Activated CD8-positive, alpha-beta memory T cell treated with anti-CD3 and anti-CD28 coated beads for 1 hour (primary cell): ENCODE measurements at regions not wholly inside any gene's neighbourhood (a gene's known extent, or its start where the extent isn't known, plus 50 kb on each side); places are given as distances from the start of the nearest gene placed in this dataset.

Experiments
- DNase-seq, 2 donors: peaks; one replicate each; pipeline ENCODE4 v3.0.0-alpha.2; 2020; ENCODE audit warnings: low read depth in 1 of 2; ENCODE audit errors: extremely low read depth in 1 of 2

- no peak for DNase-seq
These were observed 84.1 kb upstream of the LINGO1 start for GRCh38 chr15:77716632-77717332.

DNA sequence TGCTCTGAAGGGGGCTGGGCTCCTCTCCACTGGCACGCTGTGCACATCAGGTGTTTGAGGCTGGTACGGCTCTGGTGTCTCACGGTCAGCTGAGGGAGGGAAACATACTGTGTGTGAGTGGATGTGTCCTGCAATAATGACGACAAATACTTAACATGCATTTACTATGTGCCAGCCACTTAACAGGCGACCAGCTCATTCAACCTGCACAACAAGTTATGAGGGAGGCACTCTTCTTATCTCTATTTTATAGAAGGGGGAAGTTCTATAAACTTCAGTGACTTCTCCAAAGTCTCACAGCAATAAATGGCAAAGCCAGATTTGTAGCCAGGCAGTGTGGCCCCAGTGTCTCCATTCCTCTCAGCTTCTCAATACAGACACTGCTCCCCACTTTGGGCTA is 83.1 kb upstream of the LINGO1 start:
- DNase-seq: no peak

- no peak for DNase-seq
These were observed 82.3 kb upstream of the LINGO1 start for GRCh38 chr15:77715051-77715450.

DNA sequence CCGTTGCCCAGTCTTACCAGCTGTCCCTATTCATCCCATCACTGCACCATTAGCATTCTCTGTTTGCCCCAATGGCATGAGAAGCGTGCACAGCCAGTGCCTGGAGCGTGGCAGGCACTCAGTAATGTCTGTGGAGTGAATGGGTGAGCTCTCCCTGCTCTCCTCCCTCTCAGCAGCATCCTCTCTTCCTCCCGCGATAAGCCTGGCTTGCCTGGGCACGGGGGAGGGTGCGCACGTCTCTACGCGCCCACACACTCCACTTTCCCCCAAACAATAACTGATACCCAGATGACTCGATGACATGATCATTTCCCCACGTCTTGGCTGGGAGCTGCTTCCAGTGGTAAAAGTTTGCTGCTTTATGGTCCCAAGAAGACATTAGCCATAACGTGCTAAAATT is 81.8 kb upstream of the LINGO1 start:
- DNase-seq: no peak

- DNase-seq: no peak
These were observed 81.3 kb upstream of the LINGO1 start for GRCh38 chr15:77714023-77714422.

GRCh38 chr15:77713281-77713680 is 80.6 kb upstream of the LINGO1 start:
- no peak for DNase-seq

GRCh38 chr15:77712438-77712837 is 79.7 kb upstream of the LINGO1 start:
- DNase-seq: no peak

GRCh38 chr15:77710637-77711036 is 77.9 kb upstream of the LINGO1 start:
- DNase-seq: no peak

- no peak for DNase-seq
These were observed 77.5 kb upstream of the LINGO1 start for GRCh38 chr15:77710206-77710605.

GRCh38 chr15:77709135-77709886 is 76.6 kb upstream of the LINGO1 start:
- DNase-seq: no peak

GRCh38 chr15:77706482-77707244 is 74.0 kb upstream of the LINGO1 start:
- DNase-seq: no peak

- no peak for DNase-seq
These were observed 69.7 kb upstream of the LINGO1 start for GRCh38 chr15:77702211-77702957.

- no peak for DNase-seq
These were observed 65.8 kb upstream of the LINGO1 start for GRCh38 chr15:77698481-77698880.

DNA sequence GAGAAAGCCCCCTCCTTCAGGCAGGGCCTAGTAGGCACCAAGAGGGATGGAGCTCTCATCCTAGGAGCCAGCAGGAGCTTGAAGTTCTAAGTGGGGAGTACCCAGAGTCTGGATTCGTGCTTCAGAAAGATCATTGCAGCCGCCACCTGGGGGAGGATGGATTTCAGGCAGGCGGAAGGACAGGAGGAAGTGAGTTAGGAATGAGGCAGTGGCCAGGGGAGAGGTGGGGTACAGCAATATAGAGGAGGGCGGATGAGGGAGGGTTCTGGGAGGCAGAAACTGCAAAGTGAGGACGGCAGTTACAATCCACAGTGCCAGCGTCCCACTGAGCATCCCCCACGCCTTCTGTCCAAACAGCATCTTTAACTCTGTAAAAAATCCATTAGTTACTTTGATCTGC is 65.2 kb upstream of the LINGO1 start:
- no peak for DNase-seq

- DNase-seq: no peak
These were observed 64.2 kb upstream of the LINGO1 start for GRCh38 chr15:77696871-77697270.

GRCh38 chr15:77695961-77696582 is 63.4 kb upstream of the LINGO1 start:
- no peak for DNase-seq

- DNase-seq: no peak
These were observed 62.8 kb upstream of the LINGO1 start for GRCh38 chr15:77695548-77695947.

DNA sequence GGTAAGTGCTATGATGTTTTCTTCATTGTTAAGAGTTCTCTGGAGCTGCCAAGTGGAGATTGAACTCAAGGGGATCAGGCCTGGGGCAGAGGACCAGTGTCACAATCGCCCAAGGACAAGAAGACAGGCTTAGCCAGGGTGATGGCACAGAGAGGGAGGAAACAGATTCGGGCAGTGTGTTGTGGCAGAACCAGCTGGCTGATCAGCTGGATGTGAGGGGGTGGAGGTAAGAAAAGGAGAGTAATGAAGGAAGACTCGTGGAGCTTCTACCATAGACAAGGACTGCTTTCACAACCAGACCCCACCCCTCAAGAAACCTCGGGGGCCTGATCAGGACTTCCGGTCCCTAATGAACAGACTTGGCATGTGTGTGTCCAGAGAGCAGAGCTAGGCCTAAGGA is 60.9 kb upstream of the LINGO1 start:
- DNase-seq: no peak

- DNase-seq: no peak
These were observed 59.9 kb upstream of the LINGO1 start for GRCh38 chr15:77692614-77693013.

GRCh38 chr15:77691607-77692006 is 58.9 kb upstream of the LINGO1 start:
- no peak for DNase-seq

DNA sequence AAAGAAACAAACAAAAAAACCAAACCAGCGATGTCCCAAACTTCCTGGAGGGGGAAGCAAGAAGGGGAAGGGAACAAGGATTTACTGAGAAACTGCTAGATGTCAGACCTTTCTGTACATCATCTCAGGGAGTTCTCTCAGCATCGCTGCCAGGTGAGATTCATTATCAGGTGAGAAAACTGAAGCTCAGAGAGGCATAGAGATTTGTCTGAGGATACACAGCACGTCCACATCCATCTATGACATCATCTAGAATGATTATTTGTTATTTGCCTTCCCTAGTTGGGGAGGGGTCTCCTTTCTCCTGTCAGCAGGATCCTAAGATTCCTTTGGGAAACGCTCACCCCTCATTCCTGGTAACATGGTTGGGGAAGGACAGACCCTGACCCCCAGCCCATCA is 57.1 kb upstream of the LINGO1 start:
- no peak for DNase-seq
